ENCODE measurements at regions not wholly inside any gene's neighbourhood (a gene's known extent, or its start where the extent isn't known, plus 50 kb on each side); places are given as distances from the start of the nearest gene placed in this dataset.

- TF ChIP-seq CTCF (conservative IDR thresholded peaks at IDR 0.05; ENCODE audit: low read depth, low read length): no peak
- no peak for TF ChIP-seq POLR2A (IDR thresholded peaks at IDR 0.05; ENCODE audit: low read depth, low read length)
- TF ChIP-seq RFX5 (IDR thresholded peaks at IDR 0.05; ENCODE audit: low read depth, low read length): no peak
- TF ChIP-seq FOS (IDR thresholded peaks at IDR 0.05; ENCODE audit: low read depth, low read length): no peak
- no peak for TF ChIP-seq CHD1 (IDR thresholded peaks at IDR 0.05; ENCODE audit: low read depth, low read length)
- no peak for TF ChIP-seq ELK1 (IDR thresholded peaks at IDR 0.05; ENCODE audit: borderline replicate concordance, low read depth, low read length)
- no peak for TF ChIP-seq USF2 (IDR thresholded peaks at IDR 0.05; ENCODE audit: low read depth, low read length)
- TF ChIP-seq RAD21 (IDR thresholded peaks at IDR 0.05; ENCODE audit: low read length): no peak
- no peak for TF ChIP-seq SMC3 (IDR thresholded peaks at IDR 0.05; ENCODE audit: low read depth, low read length)
- no peak for TF ChIP-seq MAZ (IDR thresholded peaks at IDR 0.05; ENCODE audit: borderline replicate concordance, low read depth, low read length)
- TF ChIP-seq MXI1 (IDR thresholded peaks at IDR 0.05; ENCODE audit: borderline replicate concordance, low read depth, low read length): no peak
- no peak for TF ChIP-seq CEBPB (IDR thresholded peaks at IDR 0.05; ENCODE audit: low read depth, low read length)
These were observed 356.9 kb upstream of the NUDT12 start for GRCh38 chr5:103919506-103919905.

All from IMR-90 (cell line).